HCT116 (cell line): ENCODE measurements at regions not wholly inside any gene's neighbourhood (a gene's known extent, or its start where the extent isn't known, plus 50 kb on each side); places are given as distances from the start of the nearest gene placed in this dataset.

Experiments
- ATAC-seq: fragments of 200-7000 bp; cut with Tn5 transposase; 2 replicates; pipeline ENCODE4 v1.9.1; 2020; ENCODE audit warnings: mild to moderate bottlenecking, moderate library complexity
- BruUV-seq: library from RNA; stranded (reverse); fragments of 400-500 nt; replicated peaks from 2 replicates; lab custom pipeline; 2021; lab: Mats Ljungman, UMichigan
- CTCF ChIA-PET: fragments of 300-600 bp; sonication (Branson Sonifier 250); formaldehyde crosslinking; loops from one replicate; lab custom pipeline; 2021; ENCODE audit warnings: antibody characterized with exemption; lab: Charles Lee
- POLR2A ChIA-PET: fragments of 300-600, 350-600 bp; sonication (Branson Sonifier 250); formaldehyde crosslinking; loops from one replicate; lab custom pipeline; 2021; ENCODE audit warnings: antibody characterized with exemption; lab: Charles Lee
- RAD21 ChIA-PET, 2 experiments: fragments of 300-600 bp; sonication (Branson Sonifier 250); formaldehyde crosslinking; loops; one replicate each; lab custom pipeline; 2023; ENCODE audit warnings: low total read pairs in 2 of 2; ENCODE audit not compliant: uncharacterized antibody in 2 of 2, unreplicated experiment in 2 of 2, low non-redundant PET in 1 of 2; lab: Charles Lee
- DNase-seq: peaks from one replicate; pipeline ENCODE4 v3.0.0-alpha.2; 2010; ENCODE audit warnings: low read depth, low spot score
- H2AFZ ChIP-seq: fragments of 200-600 bp; shearing (Covaris generic), sonication (generic); 2 replicates; pipeline ENCODE4 v1.6.1; 2017; ENCODE audit warnings: low read depth, mixed run types, mixed read lengths, antibody characterized with exemption, low read length; ENCODE audit not compliant: poor library complexity, severe bottlenecking
- H3K27ac ChIP-seq: 2 replicates; pipeline ENCODE4 v1.5.1; 2012; ENCODE audit warnings: low read depth, low read length
- H3K27me3 ChIP-seq: fragments of 200-600 bp; sonication (generic); 2 replicates; pipeline ENCODE4 v1.6.1; 2016; ENCODE audit warnings: mixed run types, low read length, mixed read lengths; ENCODE audit not compliant: insufficient read depth
- H3K36me3 ChIP-seq, 2 experiments: fragments of 200-500 bp in 1 of 2; fragments of 200-600 bp in 1 of 2; sonication (Bioruptor generic) in 1 of 2; sonication (generic) in 1 of 2; 2 replicates each; pipeline versions ENCODE4 v1.5.1 to v1.6.1; 2014 to 2016; ENCODE audit warnings: low read length in 2 of 2, inconsistent platforms in 1 of 2, mixed read lengths in 1 of 2, mixed run types in 1 of 2; ENCODE audit not compliant: insufficient read depth in 2 of 2, control insufficient read depth in 1 of 2
- H3K4me1 ChIP-seq, 2 experiments: fragments of 200-600 bp in 1 of 2; sonication (generic) in 1 of 2; 2 replicates each; pipeline versions ENCODE4 v1.5.1 to v1.6.1; 2012 to 2017; ENCODE audit warnings: low read length in 2 of 2, inconsistent platforms in 1 of 2, mild to moderate bottlenecking in 1 of 2, mixed read lengths in 1 of 2, mixed run types in 1 of 2, moderate library complexity in 1 of 2; ENCODE audit not compliant: insufficient read depth in 2 of 2, control insufficient read depth in 1 of 2
- H3K4me2 ChIP-seq: fragments of 200-600 bp; sonication (generic); 2 replicates; pipeline ENCODE4 v1.6.1; 2017; ENCODE audit warnings: mixed run types, low read length, mixed read lengths
- H3K4me3 ChIP-seq, 2 experiments: fragments of 200-600 bp in 1 of 2; sonication (generic) in 1 of 2; replicated peaks in 1 of 2; 2 replicates each; pipeline ENCODE4 v1.5.1; 2011 to 2016; ENCODE audit warnings: low read length in 2 of 2, control low read depth in 1 of 2, low read depth in 1 of 2, mild to moderate bottlenecking in 1 of 2, mixed read lengths in 1 of 2, mixed run types in 1 of 2
- H3K79me2 ChIP-seq: fragments of 200-600 bp; sonication (generic); 2 replicates; pipeline ENCODE4 v1.6.1; 2017; ENCODE audit warnings: mild to moderate bottlenecking, mixed run types, low read length, moderate library complexity, mixed read lengths; ENCODE audit not compliant: insufficient read depth
- H3K9ac ChIP-seq: fragments of 200-600 bp; sonication (generic); 2 replicates; pipeline ENCODE4 v1.6.1; 2016; ENCODE audit warnings: low read length, mixed read lengths
- H3K9me2 ChIP-seq: fragments of 200-600 bp; sonication (generic), shearing (Covaris generic); 2 replicates; pipeline ENCODE4 v1.6.1; 2017; ENCODE audit warnings: mixed run types, mild to moderate bottlenecking, moderate library complexity; ENCODE audit not compliant: insufficient read depth
- H3K9me3 ChIP-seq, 2 experiments: fragments of 200-500 bp in 1 of 2; fragments of 200-600 bp in 1 of 2; sonication (Bioruptor generic) in 1 of 2; sonication (generic) in 1 of 2; 2 replicates each; pipeline ENCODE4 v1.6.1; 2014 to 2017; ENCODE audit warnings: low read length in 2 of 2, mixed read lengths in 2 of 2, inconsistent platforms in 1 of 2, low read depth in 1 of 2, mild to moderate bottlenecking in 1 of 2, mixed run types in 1 of 2, moderate library complexity in 1 of 2; ENCODE audit not compliant: control insufficient read depth in 1 of 2, insufficient read depth in 1 of 2
- H4K20me1 ChIP-seq: fragments of 200-600 bp; sonication (generic), shearing (Covaris generic); 2 replicates; pipeline ENCODE4 v1.6.1; 2017; ENCODE audit warnings: mixed run types, mild to moderate bottlenecking, moderate library complexity; ENCODE audit not compliant: insufficient read depth
- ATF3 ChIP-seq: IDR thresholded peaks from 2 replicates; pipeline ENCODE4 v1.6.1; 2012
- CBX3 ChIP-seq: IDR thresholded peaks from 2 replicates; pipeline ENCODE4 v1.6.1; 2012; ENCODE audit warnings: low read depth
- CEBPB ChIP-seq: IDR thresholded peaks from 2 replicates; pipeline ENCODE4 v1.6.1; 2012; ENCODE audit warnings: low read depth
- CTCF ChIP-seq, 3 experiments: fragments of 200-600 bp in 1 of 3; sonication (generic) in 1 of 3; IDR thresholded peaks in 2 of 3; conservative IDR thresholded peaks in 1 of 3; 2 replicates each; pipeline ENCODE4 v1.5.1; 2012 to 2017; ENCODE audit warnings: low read depth in 2 of 3, low read length in 2 of 3, antibody characterized with exemption in 1 of 3, borderline replicate concordance in 1 of 3, control low read depth in 1 of 3, mild to moderate bottlenecking in 1 of 3, mixed read lengths in 1 of 3, mixed run types in 1 of 3, moderate library complexity in 1 of 3; ENCODE audit not compliant: insufficient read depth in 1 of 3
- EZH2phosphoT487 ChIP-seq: fragments of 200-600 bp; IDR thresholded peaks from 2 replicates; pipeline ENCODE4 v1.6.1; 2018; ENCODE audit warnings: antibody characterized with exemption, borderline replicate concordance
- FOSL1 ChIP-seq: IDR thresholded peaks from 2 replicates; pipeline ENCODE4 v1.6.1; 2012; ENCODE audit warnings: low read depth
- JUND ChIP-seq: IDR thresholded peaks from 2 replicates; pipeline ENCODE4 v1.6.1; 2012
- MAX ChIP-seq: IDR thresholded peaks from 2 replicates; pipeline ENCODE4 v1.6.1; 2012
- POLR2A ChIP-seq: IDR thresholded peaks from 2 replicates; pipeline ENCODE4 v1.7.0; 2011; ENCODE audit warnings: borderline replicate concordance; ENCODE audit not compliant: insufficient read depth, insufficient read length; ENCODE audit errors: extremely low read depth
- POLR2AphosphoS5 ChIP-seq: IDR thresholded peaks from 2 replicates; pipeline ENCODE4 v1.6.1; 2011; ENCODE audit warnings: mild to moderate bottlenecking, low read depth, low read length, moderate library complexity
- SIN3A ChIP-seq: IDR thresholded peaks from 2 replicates; pipeline ENCODE4 v1.6.1; 2012; ENCODE audit warnings: low read depth
- SP1 ChIP-seq: IDR thresholded peaks from 2 replicates; pipeline ENCODE4 v1.6.1; 2012; ENCODE audit warnings: low read depth
- SRF ChIP-seq: IDR thresholded peaks from 2 replicates; pipeline ENCODE4 v1.6.1; 2012; ENCODE audit warnings: low read depth
- TCF7L2 ChIP-seq: IDR thresholded peaks from 2 replicates; pipeline ENCODE4 v1.7.0; 2011; ENCODE audit warnings: borderline replicate concordance, inconsistent platforms; ENCODE audit not compliant: insufficient read depth, insufficient read length; ENCODE audit errors: extremely low read depth
- YY1 ChIP-seq: IDR thresholded peaks from 2 replicates; pipeline ENCODE4 v1.6.1; 2011; ENCODE audit warnings: low read length, low read depth, moderate library complexity, mild to moderate bottlenecking; ENCODE audit not compliant: insufficient replicate concordance; ENCODE audit errors: extremely low read depth
- ZBTB33 ChIP-seq: IDR thresholded peaks from 2 replicates; pipeline ENCODE4 v1.6.1; 2011; ENCODE audit warnings: mild to moderate bottlenecking, low read length, moderate library complexity; ENCODE audit not compliant: insufficient replicate concordance; ENCODE audit errors: extremely low read depth
- ZNF274 ChIP-seq: fragments of 200-500 bp; sonication (Bioruptor generic); IDR thresholded peaks from 2 replicates; pipeline ENCODE4 v1.6.1; 2014; ENCODE audit warnings: mild to moderate bottlenecking, low read depth, low read length, inconsistent platforms
- intact Hi-C: fragments of 100-400 bp; cut with micrococcal nuclease; formaldehyde crosslinking; loops from 2 replicates; pipeline ENCODE4 v1.10.0; 2022

- no peak for DNase-seq
- BruUV-seq, result no TSS peak
- H2AFZ ChIP-seq, result no peak overlapping the region
- H3K4me3 ChIP-seq, result no peak overlapping the region
- no peaks in the 10 kb centered on the region for H3K79me2 ChIP-seq
- no peak overlapping the region for H3K27ac ChIP-seq
- H3K4me1 ChIP-seq, result no peaks in the 10 kb centered on the region
- TF ChIP-seq ATF3, result no peak
- TF ChIP-seq CEBPB, result no peak
- TF ChIP-seq YY1, result no peak
- no peak for TF ChIP-seq TCF7L2
- TF ChIP-seq SIN3A, result no peak
- no peak for TF ChIP-seq SP1
- peaks cover 8 to 33% of the 10 kb centered on the region in 2 experiments; a peak in 2 of 4 replicates for H3K9me3 ChIP-seq
- intact Hi-C loops, result no loop called here
- ATAC-seq, result no peak
- no peaks in the 10 kb centered on the region for H3K27me3 ChIP-seq
- no peaks in the 10 kb centered on the region for H3K36me3 ChIP-seq
- no peak overlapping the region for H3K4me2 ChIP-seq
- H3K9ac ChIP-seq, result no peak overlapping the region
- no peaks in the 10 kb centered on the region for H4K20me1 ChIP-seq
- ChIA-PET CTCF (no interaction called here), POLR2A (no interaction called here), RAD21 (no interaction called here)
- H3K9me2 ChIP-seq, result no peaks in the 10 kb centered on the region
These were observed 548.1 kb downstream of the LTN1 start for GRCh38 chr21:28444557-28444956.

- H3K36me3 ChIP-seq, result no peaks in the 10 kb centered on the region
- no peak overlapping the region for H3K9ac ChIP-seq
- no TSS peak for BruUV-seq
- no peaks in the 10 kb centered on the region for H3K9me2 ChIP-seq
- H3K79me2 ChIP-seq, result no peaks in the 10 kb centered on the region
- DNase-seq, result no peak
- no peaks in the 10 kb centered on the region for H3K27me3 ChIP-seq
- POLR2A ChIA-PET, result no interaction called here
- no peaks in the 10 kb centered on the region for H3K4me1 ChIP-seq
- H3K4me2 ChIP-seq, result no peak overlapping the region
- RAD21 ChIA-PET, result no interaction called here
- no peak overlapping the region for H2AFZ ChIP-seq
- H3K4me3 ChIP-seq, result no peak overlapping the region
- CTCF ChIA-PET, result no interaction called here
- intact Hi-C loops, result no loop called here
- H3K27ac ChIP-seq, result no peak overlapping the region
- no peaks in the 10 kb centered on the region for H4K20me1 ChIP-seq
- ATAC-seq, result no peak
- H3K9me3 ChIP-seq, result peaks cover 8 to 36% of the 10 kb centered on the region in 2 experiments; a peak in 2 of 4 replicates
- TF ChIP-seq ZBTB33, result no peak
- no peak for TF ChIP-seq ZNF274
- no peak for TF ChIP-seq EZH2phosphoT487
- no peak for TF ChIP-seq ATF3
- no peak for TF ChIP-seq CBX3
- no peak for TF ChIP-seq TCF7L2
- TF ChIP-seq POLR2AphosphoS5, result no peak
- no peak for TF ChIP-seq CEBPB
- no peak for TF ChIP-seq CTCF (IDR thresholded peaks at IDR 0.05 in 2 of 3, conservative IDR thresholded peaks at IDR 0.05 in 1 of 3; ENCODE audit: borderline replicate concordance in 1 of 3, insufficient read depth in 1 of 3, low read depth in 2 of 3, low read length in 2 of 3)
- no peak for TF ChIP-seq MAX
- TF ChIP-seq POLR2A, result no peak
- TF ChIP-seq SRF, result no peak
- TF ChIP-seq FOSL1, result no peak
- no peak for TF ChIP-seq JUND
- no peak for TF ChIP-seq SIN3A
These were observed 548.6 kb downstream of the LTN1 start for GRCh38 chr21:28444111-28444510.
